HG02588 (cell line): ENCODE measurements at regions not wholly inside any gene's neighbourhood (a gene's known extent, or its start where the extent isn't known, plus 50 kb on each side); places are given as distances from the start of the nearest gene placed in this dataset.

Experiments
- ATAC-seq: cut with Tn5 transposase; IDR thresholded peaks from one replicate; pipeline ENCODE4 v1.9.1; 2021; ENCODE audit warnings: mild to moderate bottlenecking, moderate library complexity; ENCODE audit not compliant: unreplicated experiment

GRCh38 chr9:105860516-105860915 lies 166.2 kb downstream of the TMEM38B start:
- no peak for ATAC-seq

GRCh38 chr9:105861972-105862371 lies 167.6 kb downstream of the TMEM38B start:
- ATAC-seq, result no peak

GRCh38 chr9:105864248-105864898 lies 170.0 kb downstream of the TMEM38B start:
- ATAC-seq, result no peak

GRCh38 chr9:105865285-105865684 lies 170.9 kb downstream of the TMEM38B start:
- no peak for ATAC-seq

GRCh38 chr9:105871540-105871939 lies 177.2 kb downstream of the TMEM38B start:
- no peak for ATAC-seq

GRCh38 chr9:105873801-105874200 lies 179.5 kb downstream of the TMEM38B start:
- no peak for ATAC-seq

GRCh38 chr9:105877721-105878120 lies 183.4 kb downstream of the TMEM38B start:
- ATAC-seq, result no peak

- no peak for ATAC-seq
Measured at GRCh38 chr9:105879181-105879580, 184.8 kb downstream of the TMEM38B start.

GRCh38 chr9:105880517-105880916 lies 186.2 kb downstream of the TMEM38B start:
- ATAC-seq, result no peak

- ATAC-seq, result no peak
Measured at GRCh38 chr9:105881021-105881420, 186.7 kb downstream of the TMEM38B start.

- ATAC-seq, result peak; percentile 51
Measured at GRCh38 chr9:105881654-105882349, 187.5 kb downstream of the TMEM38B start.

GRCh38 chr9:105883847-105884246 lies 189.5 kb downstream of the TMEM38B start:
- ATAC-seq, result peak; percentile 94

- no peak for ATAC-seq
Measured at GRCh38 chr9:105884416-105884815, 190.1 kb downstream of the TMEM38B start.

GRCh38 chr9:105886136-105886535 lies 191.8 kb downstream of the TMEM38B start:
- no peak for ATAC-seq

- ATAC-seq, result no peak
Measured at GRCh38 chr9:105887679-105888078, 193.3 kb downstream of the TMEM38B start.

GRCh38 chr9:105890046-105890822 lies 195.9 kb downstream of the TMEM38B start:
- ATAC-seq, result no peak

GRCh38 chr9:105900123-105900522 lies 205.8 kb downstream of the TMEM38B start:
- ATAC-seq, result no peak

GRCh38 chr9:105901514-105902109 lies 207.3 kb downstream of the TMEM38B start:
- ATAC-seq, result peak; percentile 72

GRCh38 chr9:105908069-105908468 lies 213.7 kb downstream of the TMEM38B start:
- no peak for ATAC-seq

- ATAC-seq, result no peak
Measured at GRCh38 chr9:105911104-105911911, 217.0 kb downstream of the TMEM38B start.
